ENCODE measurements at regions not wholly inside any gene's neighbourhood (a gene's known extent, or its start where the extent isn't known, plus 50 kb on each side); places are given as distances from the start of the nearest gene placed in this dataset.
"Not testable (repeated sequence)": the region's sequence is repeated elsewhere in the genome, so short reads cannot be mapped to it uniquely, and the experiment has no call there.

GRCh38 chr2:189312211-189312610 lies 129.1 kb upstream of the WDR75 start:
- DNase-seq (ENCODE audit: low read depth in 2 of 2): no peak
- no peak overlapping the region for H3K4me3 ChIP-seq (replicated peaks in 1 of 2; ENCODE audit: low read depth in 2 of 2, low read length in 2 of 2)
- TF ChIP-seq CTCF (IDR thresholded peaks at IDR 0.05; ENCODE audit: low read depth, low read length): no peak

GRCh38 chr2:189312643-189313042 lies 128.6 kb upstream of the WDR75 start:
- no peak for TF ChIP-seq CTCF (IDR thresholded peaks at IDR 0.05; ENCODE audit: low read depth, low read length)
- no peak for DNase-seq (ENCODE audit: low read depth in 2 of 2)
- H3K4me3 ChIP-seq (replicated peaks in 1 of 2; ENCODE audit: low read depth in 2 of 2, low read length in 2 of 2): no peak overlapping the region

- H3K4me3 ChIP-seq (replicated peaks in 1 of 2; ENCODE audit: low read depth in 2 of 2, low read length in 2 of 2): no peak overlapping the region
- no peak for DNase-seq (ENCODE audit: low read depth in 2 of 2)
- TF ChIP-seq CTCF (IDR thresholded peaks at IDR 0.05; ENCODE audit: low read depth, low read length): no peak
These were observed 122.5 kb upstream of the WDR75 start for GRCh38 chr2:189318761-189319160.

GRCh38 chr2:189319424-189319823 lies 121.8 kb upstream of the WDR75 start:
- not testable (repeated sequence) for H3K4me3 ChIP-seq (replicated peaks in 1 of 2; ENCODE audit: low read depth in 2 of 2, low read length in 2 of 2); DNase-seq (ENCODE audit: low read depth in 2 of 2)

GRCh38 chr2:189327879-189328847 lies 113.1 kb upstream of the WDR75 start:
- peak; percentile 49 to 77 for DNase-seq (ENCODE audit: low read depth in 2 of 2)
- no peak for TF ChIP-seq CTCF (IDR thresholded peaks at IDR 0.05; ENCODE audit: low read depth, low read length)
- no peak overlapping the region for H3K4me3 ChIP-seq (replicated peaks in 1 of 2; ENCODE audit: low read depth in 2 of 2, low read length in 2 of 2)

GRCh38 chr2:189328848-189329245 lies 112.4 kb upstream of the WDR75 start:
- no peak overlapping the region for H3K4me3 ChIP-seq (replicated peaks in 1 of 2; ENCODE audit: low read depth in 2 of 2, low read length in 2 of 2)
- peak; percentile 58 to 79 for DNase-seq (ENCODE audit: low read depth in 2 of 2)
- no peak for TF ChIP-seq CTCF (IDR thresholded peaks at IDR 0.05; ENCODE audit: low read depth, low read length)

GRCh38 chr2:189336276-189336975 lies 104.8 kb upstream of the WDR75 start:
- DNase-seq (ENCODE audit: low read depth in 2 of 2): peak in 1 of 2 donors; percentile 88
- no peak overlapping the region for H3K4me3 ChIP-seq (replicated peaks in 1 of 2; ENCODE audit: low read depth in 2 of 2, low read length in 2 of 2)
- TF ChIP-seq CTCF (IDR thresholded peaks at IDR 0.05; ENCODE audit: low read depth, low read length): no peak
